Tibial nerve (tissue), 4 donors: ENCODE measurements at regions not wholly inside any gene's neighbourhood (a gene's known extent, or its start where the extent isn't known, plus 50 kb on each side); places are given as distances from the start of the nearest gene placed in this dataset.

Source experiments
- CTCF ChIP-seq, 5 experiments: fragments of 200-600 bp in 3 of 5; fragments of 450-650 bp in 2 of 5; sonication (generic) in 3 of 5; IDR thresholded peaks; one replicate each; pipeline ENCODE4 v1.5.1; 2016 to 2019; ENCODE audit warnings: antibody characterized with exemption in 5 of 5, mild to moderate bottlenecking in 3 of 5, moderate library complexity in 2 of 5
- EP300 ChIP-seq, 2 donors: sonication (generic); formaldehyde crosslinking; IDR thresholded peaks; one replicate each; pipeline ENCODE4 v1.6.1; 2017; ENCODE audit warnings: antibody characterized with exemption in 2 of 2, mild to moderate bottlenecking in 1 of 2
- POLR2A ChIP-seq, 2 donors: fragments of 450-650 bp; IDR thresholded peaks; one replicate each; pipeline ENCODE4 v1.6.1; 2017; ENCODE audit warnings: antibody characterized with exemption in 2 of 2, mild to moderate bottlenecking in 2 of 2, moderate library complexity in 2 of 2

GRCh38 chr5:74332682-74333081, 307.8 kb downstream of the ENC1 start:
- no peak for TF ChIP-seq CTCF (IDR thresholded peaks at IDR 0.05)
- TF ChIP-seq POLR2A (IDR thresholded peaks at IDR 0.05) = no peak
- TF ChIP-seq EP300 (IDR thresholded peaks at IDR 0.05) = no peak
